ENCODE measurements at regions not wholly inside any gene's neighbourhood (a gene's known extent, or its start where the extent isn't known, plus 50 kb on each side); places are given as distances from the start of the nearest gene placed in this dataset.

DNA sequence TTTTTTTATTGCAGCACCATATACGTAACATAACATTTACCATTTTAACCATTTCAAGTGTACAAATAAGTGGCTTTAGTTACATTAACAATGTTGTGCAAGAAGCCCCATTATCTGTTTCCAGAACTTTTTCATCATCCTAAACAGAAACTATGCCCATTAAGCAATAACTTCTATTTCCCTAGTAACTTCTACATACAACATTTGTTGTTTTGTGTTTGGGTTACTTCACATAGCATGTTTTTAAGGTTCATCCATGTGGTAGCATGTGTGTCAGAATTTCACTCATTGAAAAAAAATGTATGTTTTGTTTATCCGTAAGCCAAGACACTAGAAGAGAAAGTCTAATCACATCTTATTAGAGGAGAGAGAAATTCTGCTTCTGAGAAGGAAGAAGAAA is 450.5 kb upstream of the PDZRN3 start:
- Histone ChIP-seq H3K9me3 (no peaks in the 10 kb centered on the region), H3K27ac (replicated peaks in 1 of 4) (no peak overlapping the region), H3K4me3 (no peak overlapping the region), H3K27me3 (no peaks in the 10 kb centered on the region), H3K36me3 (no peaks in the 10 kb centered on the region), H3K4me1 (no peaks in the 10 kb centered on the region)
- intact Hi-C loops (cut with DNase I) = no loop called here
- TF ChIP-seq POLR2AphosphoS5 (IDR thresholded peaks at IDR 0.05) (no peak), CTCF (IDR thresholded peaks at IDR 0.05) (no peak), POLR2A (IDR thresholded peaks at IDR 0.05; ENCODE audit: low read depth) (no peak), EP300 (IDR thresholded peaks at IDR 0.05) (no peak)
- DNase-seq (ENCODE audit: extremely low spot score) = no peak
- 81% methylated on average over 2 of the region's 2 CpGs for WGBS

DNA sequence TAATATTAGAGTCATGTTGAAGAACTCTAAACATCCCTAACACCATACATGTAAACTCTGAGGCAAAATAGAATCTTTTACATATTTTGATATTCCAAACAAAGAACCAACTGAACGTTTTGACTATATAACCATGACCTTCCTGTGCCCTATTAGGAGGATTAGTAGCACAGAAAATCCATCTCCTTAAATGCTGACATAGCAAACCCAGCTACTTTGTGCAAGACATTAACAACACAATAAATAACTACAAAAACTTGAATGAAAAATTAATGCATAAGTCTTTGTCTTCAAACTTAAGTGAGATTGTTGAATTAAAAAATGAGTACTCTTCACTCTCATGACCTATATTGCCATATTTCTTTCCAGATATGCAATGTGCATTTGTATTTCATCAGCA is 450.0 kb upstream of the PDZRN3 start:
- TF ChIP-seq EP300 (IDR thresholded peaks at IDR 0.05) (no peak), POLR2AphosphoS5 (IDR thresholded peaks at IDR 0.05) (no peak), CTCF (IDR thresholded peaks at IDR 0.05) (no peak), POLR2A (IDR thresholded peaks at IDR 0.05; ENCODE audit: low read depth) (no peak)
- 23% methylated on average over 1 of the region's 1 CpG for WGBS

GRCh38 chr3:74067296-74067695 is 442.6 kb upstream of the PDZRN3 start:
- intact Hi-C loops (cut with DNase I) = no loop called here
- H3K27ac ChIP-seq (replicated peaks in 1 of 4) = no peak overlapping the region
- peaks cover 0 to 3% (median 0%) of the 10 kb centered on the region in 4 donors for H3K4me1 ChIP-seq
- no peak overlapping the region for H3K4me3 ChIP-seq
- no peaks in the 10 kb centered on the region for H3K27me3 ChIP-seq
- DNase-seq (ENCODE audit: extremely low spot score) = no peak
- H3K36me3 ChIP-seq = no peaks in the 10 kb centered on the region
- TF ChIP-seq POLR2AphosphoS5 (IDR thresholded peaks at IDR 0.05) (no peak), EP300 (IDR thresholded peaks at IDR 0.05) (no peak), POLR2A (IDR thresholded peaks at IDR 0.05; ENCODE audit: low read depth) (no peak), CTCF (IDR thresholded peaks at IDR 0.05) (no peak)
- no peaks in the 10 kb centered on the region for H3K9me3 ChIP-seq
- 33% methylated on average over 1 of the region's 1 CpG for WGBS

More for the DNA sequence above, 450.0 kb upstream of the PDZRN3 start:
- no peak overlapping the region for H3K27ac ChIP-seq (replicated peaks in 1 of 4)
- no peaks in the 10 kb centered on the region for H3K9me3 ChIP-seq
- no peak overlapping the region for H3K4me3 ChIP-seq
- H3K36me3 ChIP-seq = no peaks in the 10 kb centered on the region
- no peak for DNase-seq (ENCODE audit: extremely low spot score)
- H3K27me3 ChIP-seq = no peaks in the 10 kb centered on the region
- no peaks in the 10 kb centered on the region for H3K4me1 ChIP-seq
- intact Hi-C loops (cut with DNase I) = no loop called here

- Histone ChIP-seq H3K9me3 (no peaks in the 10 kb centered on the region), H3K27me3 (no peaks in the 10 kb centered on the region), H3K4me1 (peaks cover 0 to 3% (median 0%) of the 10 kb centered on the region in 4 donors), H3K36me3 (no peaks in the 10 kb centered on the region), H3K27ac (replicated peaks in 1 of 4) (no peak overlapping the region), H3K4me3 (no peak overlapping the region)
- DNase-seq (ENCODE audit: extremely low spot score) = no peak
- intact Hi-C loops (cut with DNase I) = no loop called here
- 73% methylated on average over 3 of the region's 3 CpGs for WGBS
- TF ChIP-seq CTCF (IDR thresholded peaks at IDR 0.05) (no peak), EP300 (IDR thresholded peaks at IDR 0.05) (no peak), POLR2A (IDR thresholded peaks at IDR 0.05; ENCODE audit: low read depth) (no peak), POLR2AphosphoS5 (IDR thresholded peaks at IDR 0.05) (no peak)
Measured at GRCh38 chr3:74066456-74066855, 441.7 kb upstream of the PDZRN3 start.

GRCh38 chr3:74059923-74060600 is 435.3 kb upstream of the PDZRN3 start:
- Histone ChIP-seq H3K4me1 (no peaks in the 10 kb centered on the region), H3K27me3 (no peaks in the 10 kb centered on the region), H3K9me3 (no peaks in the 10 kb centered on the region), H3K36me3 (no peaks in the 10 kb centered on the region), H3K27ac (replicated peaks in 1 of 4) (no peak overlapping the region), H3K4me3 (no peak overlapping the region)
- DNase-seq (ENCODE audit: extremely low spot score) = no peak
- TF ChIP-seq POLR2AphosphoS5 (IDR thresholded peaks at IDR 0.05) (no peak), POLR2A (IDR thresholded peaks at IDR 0.05; ENCODE audit: low read depth) (no peak), EP300 (IDR thresholded peaks at IDR 0.05) (no peak)
- intact Hi-C loops (cut with DNase I) = loop anchor here (10.0 kb wide), 1 partner anchor 755 kb away; no protein-coding TSS in a partner anchor
- WGBS = 70% methylated on average over 3 of the region's 3 CpGs
